ENCODE measurements at regions not wholly inside any gene's neighbourhood (a gene's known extent, or its start where the extent isn't known, plus 50 kb on each side); places are given as distances from the start of the nearest gene placed in this dataset.

- no peaks in the 10 kb centered on the region for H3K27me3 ChIP-seq (ENCODE audit: insufficient read depth, low read length)
- H4K5ac ChIP-seq (ENCODE audit: insufficient read length, low read depth, low read length): no peak overlapping the region
- no peak overlapping the region for H3T11ph ChIP-seq (ENCODE audit: low read length)
- H2AK5ac ChIP-seq (ENCODE audit: insufficient read length, low read length): no peak overlapping the region
- H2AFZ ChIP-seq (ENCODE audit: low read length): no peak overlapping the region
- H3K27ac ChIP-seq (ENCODE audit: insufficient read length, low read depth, low read length): no peak overlapping the region
- H3K4me1 ChIP-seq (ENCODE audit: insufficient read depth, low read length): no peaks in the 10 kb centered on the region
- no peak for DNase-seq
- no peaks in the 10 kb centered on the region for H3K23me2 ChIP-seq (ENCODE audit: insufficient read length, low read depth, low read length, poor library complexity, severe bottlenecking)
- H2BK12ac ChIP-seq (ENCODE audit: insufficient read length, low read depth, low read length): no peak overlapping the region
- peaks cover 30 to 41% of the 10 kb centered on the region in 2 experiments for H3K9me3 Mint-ChIP-seq
- H4K20me1 ChIP-seq (ENCODE audit: control insufficient read depth, insufficient read depth, insufficient read length): no peaks in the 10 kb centered on the region
- no peak overlapping the region for H3K9ac ChIP-seq (ENCODE audit: extremely low read depth, insufficient read length, low read length)
- no peak overlapping the region for H4K8ac ChIP-seq (replicated peaks; ENCODE audit: insufficient read length, low read depth, low read length)
- no peak overlapping the region for H3K4me3 Mint-ChIP-seq
- no peak overlapping the region for H3K18ac ChIP-seq (ENCODE audit: insufficient read length, low read depth, low read length)
- no peak overlapping the region for H2BK20ac ChIP-seq (ENCODE audit: low read depth, low read length, poor library complexity, severe bottlenecking)
- H3K27me3 Mint-ChIP-seq (ENCODE audit: low read depth): no peaks in the 10 kb centered on the region
- H3K4me1 Mint-ChIP-seq: peaks cover 8 to 10% of the 10 kb centered on the region in 2 experiments
- H3K14ac ChIP-seq (ENCODE audit: insufficient read depth, low read length): no peak overlapping the region
- no peak overlapping the region for H2BK15ac ChIP-seq (ENCODE audit: low read depth, low read length)
- H2BK5ac ChIP-seq (ENCODE audit: insufficient read length, low read length): no peak overlapping the region
- TF ChIP-seq CTCF (conservative IDR thresholded peaks at IDR 0.05): no peak
- H3K9me3 ChIP-seq (ENCODE audit: control insufficient read depth, low read depth, low read length): no peaks in the 10 kb centered on the region
- no peak overlapping the region for H3K56ac ChIP-seq (ENCODE audit: insufficient read length, low read depth, low read length)
- no peak overlapping the region for H3K23ac ChIP-seq (ENCODE audit: insufficient read length, low read depth, low read length)
- no peak overlapping the region for H3K4me2 ChIP-seq (ENCODE audit: insufficient read depth, insufficient read length, low read length)
- H2BK120ac ChIP-seq (ENCODE audit: low read depth, low read length, poor library complexity, severe bottlenecking): no peak overlapping the region
- H3K79me1 ChIP-seq (ENCODE audit: insufficient read depth, low read depth, low read length, poor library complexity, severe bottlenecking): no peaks in the 10 kb centered on the region
- H3K36me3 Mint-ChIP-seq (ENCODE audit: insufficient read depth in 1 of 3, low read depth in 3 of 3): peaks cover 11 to 34% (median 20%) of the 10 kb centered on the region in 3 experiments
- no peak overlapping the region for H3K27ac Mint-ChIP-seq
- no peaks in the 10 kb centered on the region for H3K79me2 ChIP-seq (ENCODE audit: insufficient read depth, low read length)
- H3K4ac ChIP-seq (ENCODE audit: low read depth, low read length): no peak overlapping the region
- no peak overlapping the region for H4K91ac ChIP-seq (ENCODE audit: insufficient read length, low read depth, low read length)
Observed at GRCh38 chr11:106167085-106167484, 89.6 kb downstream of the AASDHPPT start.

All from H9 (cell line).